ENCODE measurements at regions not wholly inside any gene's neighbourhood (a gene's known extent, or its start where the extent isn't known, plus 50 kb on each side); places are given as distances from the start of the nearest gene placed in this dataset.

- no peak overlapping the region for H3K27ac ChIP-seq
- H3K79me2 ChIP-seq (ENCODE audit: insufficient read depth, low read depth): no peaks in the 10 kb centered on the region
- H3K4me3 ChIP-seq (IDR thresholded peaks at IDR 0.05; ENCODE audit: insufficient read depth, low read depth, low read length): no peak overlapping the region
- H3K9ac ChIP-seq: no peak overlapping the region
- H4K20me1 ChIP-seq (ENCODE audit: insufficient read depth): no peaks in the 10 kb centered on the region
- H3K4me2 ChIP-seq: no peak overlapping the region
- H3K36me3 ChIP-seq (ENCODE audit: insufficient read depth): no peaks in the 10 kb centered on the region
- H3K4me1 ChIP-seq (ENCODE audit: low read depth, poor library complexity, severe bottlenecking): no peaks in the 10 kb centered on the region
- H3K27me3 ChIP-seq (ENCODE audit: insufficient read depth, low read depth): no peaks in the 10 kb centered on the region
- TF ChIP-seq, protein P1, sequence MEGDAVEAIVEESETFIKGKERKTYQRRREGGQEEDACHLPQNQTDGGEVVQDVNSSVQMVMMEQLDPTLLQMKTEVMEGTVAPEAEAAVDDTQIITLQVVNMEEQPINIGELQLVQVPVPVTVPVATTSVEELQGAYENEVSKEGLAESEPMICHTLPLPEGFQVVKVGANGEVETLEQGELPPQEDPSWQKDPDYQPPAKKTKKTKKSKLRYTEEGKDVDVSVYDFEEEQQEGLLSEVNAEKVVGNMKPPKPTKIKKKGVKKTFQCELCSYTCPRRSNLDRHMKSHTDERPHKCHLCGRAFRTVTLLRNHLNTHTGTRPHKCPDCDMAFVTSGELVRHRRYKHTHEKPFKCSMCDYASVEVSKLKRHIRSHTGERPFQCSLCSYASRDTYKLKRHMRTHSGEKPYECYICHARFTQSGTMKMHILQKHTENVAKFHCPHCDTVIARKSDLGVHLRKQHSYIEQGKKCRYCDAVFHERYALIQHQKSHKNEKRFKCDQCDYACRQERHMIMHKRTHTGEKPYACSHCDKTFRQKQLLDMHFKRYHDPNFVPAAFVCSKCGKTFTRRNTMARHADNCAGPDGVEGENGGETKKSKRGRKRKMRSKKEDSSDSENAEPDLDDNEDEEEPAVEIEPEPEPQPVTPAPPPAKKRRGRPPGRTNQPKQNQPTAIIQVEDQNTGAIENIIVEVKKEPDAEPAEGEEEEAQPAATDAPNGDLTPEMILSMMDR (conservative IDR thresholded peaks at IDR 0.05; ENCODE audit: low read depth, low read length): no peak
- H2AFZ ChIP-seq (ENCODE audit: low read depth): no peak overlapping the region
These were observed 140.5 kb downstream of the KCNA5 start for GRCh38 chr12:5184186-5184585.

DNA sequence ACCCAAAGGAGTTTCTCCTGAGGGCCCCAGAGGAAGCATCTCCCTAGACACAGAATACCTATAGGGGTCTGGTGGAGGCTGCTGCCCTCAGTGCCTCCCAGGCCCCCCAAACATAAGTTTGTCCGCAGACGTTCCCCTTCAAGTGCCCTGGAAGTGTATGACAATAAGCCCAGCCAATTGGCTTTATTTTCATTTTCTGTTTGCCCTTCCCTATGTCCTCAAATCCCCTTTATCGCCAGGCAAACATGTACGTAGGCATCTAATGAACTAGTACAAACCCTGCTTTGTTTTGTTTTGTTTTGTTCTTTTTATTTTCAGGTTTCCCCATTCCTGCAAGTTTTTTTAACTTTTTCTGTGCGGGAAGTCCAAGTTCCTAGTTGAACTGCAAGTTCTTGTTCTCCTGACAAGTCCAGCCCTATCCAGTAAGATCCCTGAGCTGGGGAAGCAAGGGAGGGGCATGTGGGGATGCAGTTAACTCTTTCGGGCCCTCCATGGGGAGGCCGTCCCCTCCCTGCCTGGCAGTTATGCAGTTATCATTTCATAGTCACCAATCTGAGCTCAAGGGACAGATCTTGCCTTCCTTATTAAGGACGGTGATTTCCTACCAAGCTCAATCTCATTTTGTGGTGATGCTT is 141.9 kb downstream of the KCNA5 start:
- Histone ChIP-seq H3K4me3 (IDR thresholded peaks at IDR 0.05; ENCODE audit: insufficient read depth, low read depth, low read length) (no peak overlapping the region), H3K9ac (no peak overlapping the region), H4K20me1 (ENCODE audit: insufficient read depth) (no peaks in the 10 kb centered on the region), H3K36me3 (ENCODE audit: insufficient read depth) (no peaks in the 10 kb centered on the region), H3K4me2 (no peak overlapping the region), H3K27ac (no peak overlapping the region), H3K4me1 (ENCODE audit: low read depth, poor library complexity, severe bottlenecking) (no peaks in the 10 kb centered on the region), H2AFZ (ENCODE audit: low read depth) (no peak overlapping the region), H3K27me3 (ENCODE audit: insufficient read depth, low read depth) (no peaks in the 10 kb centered on the region), H3K79me2 (ENCODE audit: insufficient read depth, low read depth) (no peaks in the 10 kb centered on the region)
- TF ChIP-seq, protein P1 (conservative IDR thresholded peaks at IDR 0.05; ENCODE audit: low read depth, low read length): no peak

DNA sequence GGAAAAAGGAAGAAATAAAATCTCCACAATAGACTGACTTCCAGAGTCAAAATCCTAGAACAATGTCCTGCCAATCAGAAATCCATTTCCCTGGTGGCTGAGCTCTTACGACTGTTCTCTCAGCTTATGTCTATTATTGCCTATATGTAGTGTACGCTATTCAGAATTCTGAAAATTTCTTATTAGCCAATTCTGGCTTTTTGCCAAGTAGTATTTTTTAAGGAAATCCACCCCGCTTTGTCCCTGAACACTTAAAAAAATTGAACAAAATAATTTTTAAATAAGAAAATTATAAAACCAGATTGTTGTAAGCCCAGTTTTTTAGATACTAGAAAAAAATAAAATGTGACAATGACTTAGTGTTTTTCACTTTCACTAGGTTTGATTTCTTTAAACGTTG is 143.0 kb downstream of the KCNA5 start:
- Histone ChIP-seq H3K4me2 (no peak overlapping the region), H3K9ac (no peak overlapping the region), H3K36me3 (ENCODE audit: insufficient read depth) (no peaks in the 10 kb centered on the region), H3K27me3 (ENCODE audit: insufficient read depth, low read depth) (no peaks in the 10 kb centered on the region), H4K20me1 (ENCODE audit: insufficient read depth) (no peaks in the 10 kb centered on the region), H3K79me2 (ENCODE audit: insufficient read depth, low read depth) (no peaks in the 10 kb centered on the region), H3K27ac (no peak overlapping the region), H3K4me3 (IDR thresholded peaks at IDR 0.05; ENCODE audit: insufficient read depth, low read depth, low read length) (no peak overlapping the region), H3K4me1 (ENCODE audit: low read depth, poor library complexity, severe bottlenecking) (no peaks in the 10 kb centered on the region), H2AFZ (ENCODE audit: low read depth) (no peak overlapping the region)
- TF ChIP-seq, protein P1 (conservative IDR thresholded peaks at IDR 0.05; ENCODE audit: low read depth, low read length): no peak

DNA sequence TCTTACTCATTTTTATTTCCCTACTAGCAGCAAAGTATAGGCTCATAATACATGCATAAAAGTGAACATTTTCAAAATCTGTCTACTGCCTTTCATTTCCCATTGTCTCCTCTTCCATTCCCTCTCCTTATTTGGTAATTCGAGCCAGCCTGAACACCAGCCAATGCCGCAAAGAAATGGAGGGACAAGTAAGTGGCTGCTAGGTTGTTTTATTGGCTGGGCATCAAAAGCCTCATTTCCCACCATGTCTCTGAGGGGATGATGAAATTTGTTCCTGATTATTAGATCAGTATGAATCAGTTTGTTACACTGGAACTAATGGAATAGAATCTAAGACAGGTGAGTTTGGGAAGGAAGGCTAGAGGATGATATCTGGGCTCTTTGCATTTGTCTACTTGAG is 143.5 kb downstream of the KCNA5 start:
- H3K4me1 ChIP-seq (ENCODE audit: low read depth, poor library complexity, severe bottlenecking): no peaks in the 10 kb centered on the region
- H3K79me2 ChIP-seq (ENCODE audit: insufficient read depth, low read depth): no peaks in the 10 kb centered on the region
- no peak overlapping the region for H2AFZ ChIP-seq (ENCODE audit: low read depth)
- H3K27me3 ChIP-seq (ENCODE audit: insufficient read depth, low read depth): no peaks in the 10 kb centered on the region
- H3K27ac ChIP-seq: no peak overlapping the region
- H3K4me3 ChIP-seq (IDR thresholded peaks at IDR 0.05; ENCODE audit: insufficient read depth, low read depth, low read length): no peak overlapping the region
- H3K4me2 ChIP-seq: no peak overlapping the region
- TF ChIP-seq, protein P1 (conservative IDR thresholded peaks at IDR 0.05; ENCODE audit: low read depth, low read length): no peak
- no peaks in the 10 kb centered on the region for H3K36me3 ChIP-seq (ENCODE audit: insufficient read depth)
- no peak overlapping the region for H3K9ac ChIP-seq
- H4K20me1 ChIP-seq (ENCODE audit: insufficient read depth): no peaks in the 10 kb centered on the region
